Esophagus muscularis mucosa (tissue), 4 donors: ENCODE measurements at regions not wholly inside any gene's neighbourhood (a gene's known extent, or its start where the extent isn't known, plus 50 kb on each side); places are given as distances from the start of the nearest gene placed in this dataset.

Experiments used
- DNase-seq: peaks from one replicate; pipeline ENCODE4 v3.0.0-alpha.2; 2017; ENCODE audit errors: extremely low spot score
- H3K27ac ChIP-seq, 4 donors: fragments of 200-600 bp; sonication (generic); replicated peaks in 1 of 4; 1 replicate in 3 of 4; 2 replicates in 1 of 4; pipeline ENCODE4 v1.5.1; 2016 to 2019; ENCODE audit warnings: mild to moderate bottlenecking in 1 of 4
- H3K27me3 ChIP-seq, 4 donors: fragments of 200-600 bp; sonication (generic); one replicate each; pipeline versions ENCODE4 v1.5.1 to v1.6.0; 2016 to 2019
- H3K36me3 ChIP-seq, 4 donors: fragments of 200-600 bp; sonication (generic); one replicate each; pipeline ENCODE4 v1.5.1; 2016 to 2019
- H3K4me1 ChIP-seq, 4 donors: fragments of 200-600 bp; sonication (generic); one replicate each; pipeline ENCODE4 v1.5.1; 2016 to 2019
- H3K4me3 ChIP-seq, 4 donors: fragments of 200-600 bp; sonication (generic); 1 replicate in 2 of 4; 2 replicates in 2 of 4; pipeline ENCODE4 v1.5.1; 2016 to 2019; ENCODE audit warnings: mild to moderate bottlenecking in 4 of 4, moderate library complexity in 1 of 4
- H3K9me3 ChIP-seq, 4 donors: fragments of 200-600 bp; sonication (generic); 1 replicate in 3 of 4; 2 replicates in 1 of 4; pipeline ENCODE4 v1.5.1; 2016 to 2019
- EP300 ChIP-seq: sonication (generic); formaldehyde crosslinking; IDR thresholded peaks from one replicate; pipeline ENCODE4 v1.6.1; 2017; ENCODE audit warnings: antibody characterized with exemption
- POLR2A ChIP-seq: fragments of 450-650 bp; IDR thresholded peaks from one replicate; pipeline ENCODE4 v1.6.1; 2017; ENCODE audit warnings: antibody characterized with exemption, moderate library complexity, mild to moderate bottlenecking, low read depth
- POLR2AphosphoS5 ChIP-seq, 2 donors: sonication (generic); formaldehyde crosslinking; IDR thresholded peaks; one replicate each; pipeline ENCODE4 v1.6.1; 2017; ENCODE audit warnings: antibody characterized with exemption in 2 of 2
- WGBS: methylation state at CpG from one replicate; pipeline ENCODE4 v1.1.5; 2018; 5-methylcytosine and 5-hydroxymethylcytosine counted together
- intact Hi-C: fragments of 100-400 bp; cut with DNase I; formaldehyde crosslinking; loops from one replicate; pipeline ENCODE4 v1.15.1; 2023
- TF ChIP-seq, protein P1 (sequence below), 3 experiments: fragments of 200-600 bp in 2 of 3; fragments of 450-650 bp in 1 of 3; sonication (generic) in 2 of 3; IDR thresholded peaks; one replicate each; pipeline ENCODE4 v1.5.1; 2017 to 2019; ENCODE audit warnings: antibody characterized with exemption in 3 of 3, mild to moderate bottlenecking in 2 of 3, moderate library complexity in 1 of 3

DNA sequence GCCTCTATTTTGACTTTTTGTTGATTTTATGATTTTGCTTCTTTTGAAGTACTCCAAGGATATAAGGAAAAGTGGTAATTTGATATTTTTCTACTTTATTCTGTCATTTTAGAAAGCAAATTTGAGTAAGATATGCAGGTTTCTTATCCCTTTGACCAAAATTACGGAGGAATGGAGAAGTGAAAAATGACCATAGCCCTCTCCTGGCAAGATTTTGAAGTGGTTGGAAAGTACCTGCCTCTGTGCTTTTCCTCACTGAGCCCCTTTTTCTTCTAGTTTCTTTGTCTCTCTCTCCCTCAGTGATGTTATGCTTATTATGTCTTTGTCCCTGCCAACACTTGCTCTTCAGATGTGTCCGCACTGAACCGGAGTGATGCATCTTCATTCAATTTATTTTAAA, 898.1 kb downstream of the EPHA4 start:
- H3K4me1 ChIP-seq = peaks cover 0 to 12% (median 8%) of the 10 kb centered on the region in 4 donors
- no peak for DNase-seq
- no peak overlapping the region for H3K27ac ChIP-seq
- peaks cover 0 to 7% (median 0%) of the 10 kb centered on the region in 4 donors for H3K27me3 ChIP-seq
- intact Hi-C loops = no loop called here
- WGBS = 90% methylated on average over 3 of the region's 3 CpGs
- TF ChIP-seq, protein P1, sequence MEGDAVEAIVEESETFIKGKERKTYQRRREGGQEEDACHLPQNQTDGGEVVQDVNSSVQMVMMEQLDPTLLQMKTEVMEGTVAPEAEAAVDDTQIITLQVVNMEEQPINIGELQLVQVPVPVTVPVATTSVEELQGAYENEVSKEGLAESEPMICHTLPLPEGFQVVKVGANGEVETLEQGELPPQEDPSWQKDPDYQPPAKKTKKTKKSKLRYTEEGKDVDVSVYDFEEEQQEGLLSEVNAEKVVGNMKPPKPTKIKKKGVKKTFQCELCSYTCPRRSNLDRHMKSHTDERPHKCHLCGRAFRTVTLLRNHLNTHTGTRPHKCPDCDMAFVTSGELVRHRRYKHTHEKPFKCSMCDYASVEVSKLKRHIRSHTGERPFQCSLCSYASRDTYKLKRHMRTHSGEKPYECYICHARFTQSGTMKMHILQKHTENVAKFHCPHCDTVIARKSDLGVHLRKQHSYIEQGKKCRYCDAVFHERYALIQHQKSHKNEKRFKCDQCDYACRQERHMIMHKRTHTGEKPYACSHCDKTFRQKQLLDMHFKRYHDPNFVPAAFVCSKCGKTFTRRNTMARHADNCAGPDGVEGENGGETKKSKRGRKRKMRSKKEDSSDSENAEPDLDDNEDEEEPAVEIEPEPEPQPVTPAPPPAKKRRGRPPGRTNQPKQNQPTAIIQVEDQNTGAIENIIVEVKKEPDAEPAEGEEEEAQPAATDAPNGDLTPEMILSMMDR (IDR thresholded peaks at IDR 0.05) = no peak
- TF ChIP-seq EP300 (no peak), POLR2A (no peak), POLR2AphosphoS5 (IDR thresholded peaks at IDR 0.05) (no peak)
- H3K4me3 ChIP-seq = no peak overlapping the region
- H3K9me3 ChIP-seq = no peaks in the 10 kb centered on the region
- no peaks in the 10 kb centered on the region for H3K36me3 ChIP-seq

DNA sequence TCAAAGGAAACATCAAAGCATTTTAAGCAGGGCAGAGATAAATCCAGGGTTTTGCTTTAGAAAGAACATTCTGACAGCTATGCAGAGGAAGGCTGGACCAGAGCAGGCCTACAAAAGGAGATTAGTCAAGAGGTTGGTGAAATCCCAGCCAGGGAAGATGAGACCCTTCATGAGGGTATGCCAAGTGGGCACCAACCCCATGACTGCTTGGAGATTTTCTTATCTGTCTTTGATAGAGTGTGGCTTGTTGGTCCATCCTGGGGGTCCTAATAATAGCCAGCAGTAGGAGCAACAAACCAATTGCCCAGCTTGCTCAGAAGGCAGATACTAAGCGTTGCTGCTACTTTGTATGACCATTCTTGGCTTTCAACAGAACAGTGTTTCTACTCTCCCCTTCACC, 895.4 kb downstream of the EPHA4 start:
- 91% methylated on average over 1 of the region's 1 CpG for WGBS
- Histone ChIP-seq H3K27me3 (peaks cover 0 to 7% (median 0%) of the 10 kb centered on the region in 4 donors), H3K27ac (no peak overlapping the region), H3K4me3 (no peak overlapping the region), H3K9me3 (no peaks in the 10 kb centered on the region), H3K36me3 (no peaks in the 10 kb centered on the region), H3K4me1 (no peaks in the 10 kb centered on the region)
- TF ChIP-seq POLR2AphosphoS5 (IDR thresholded peaks at IDR 0.05) (no peak), EP300 (no peak), POLR2A (no peak)
- TF ChIP-seq, protein P1 (IDR thresholded peaks at IDR 0.05) = no peak
- intact Hi-C loops = no loop called here
- no peak for DNase-seq

DNA sequence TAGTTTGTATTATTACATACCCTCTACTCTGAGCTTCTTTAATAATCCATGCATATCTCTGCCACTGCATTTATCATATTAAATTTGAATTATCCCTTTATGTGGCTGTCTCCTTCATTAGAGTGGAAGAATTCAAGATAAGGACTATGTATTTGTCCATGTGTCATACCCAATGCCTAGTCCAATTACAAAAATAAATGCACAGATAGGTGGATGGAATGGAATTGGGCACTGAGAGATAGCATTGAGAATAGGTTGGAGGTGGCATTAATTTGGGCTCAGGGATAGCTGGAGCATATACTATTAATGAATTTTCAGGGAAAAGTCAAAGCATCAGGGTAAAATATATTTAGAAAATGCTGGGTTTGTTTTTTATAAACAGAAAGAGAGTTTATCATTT, 893.2 kb downstream of the EPHA4 start:
- intact Hi-C loops = no loop called here

DNA sequence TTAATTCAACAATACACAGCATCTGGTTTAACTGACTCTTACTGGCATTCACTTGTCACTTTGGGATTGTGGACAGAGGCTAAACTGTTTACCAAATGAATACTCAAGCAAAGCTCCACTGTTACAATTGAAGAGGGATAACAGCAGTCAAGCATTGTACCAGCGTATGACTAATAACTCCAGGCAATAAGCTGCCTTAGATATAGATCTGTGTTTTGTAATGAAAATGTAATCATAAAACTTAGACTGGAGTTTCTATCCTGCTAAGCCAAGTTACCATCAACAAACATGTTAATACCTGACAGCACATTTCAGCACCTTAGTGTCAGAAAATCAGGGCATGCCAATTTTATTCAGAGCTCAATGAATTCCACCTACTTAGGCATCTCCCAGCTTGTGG, 889.5 kb downstream of the EPHA4 start:
- WGBS = 85% methylated on average over 1 of the region's 1 CpG
- no peaks in the 10 kb centered on the region for H3K36me3 ChIP-seq
- no peak overlapping the region for H3K4me3 ChIP-seq
- H3K27ac ChIP-seq = no peak overlapping the region
- no peak for DNase-seq
- no peaks in the 10 kb centered on the region for H3K9me3 ChIP-seq
- intact Hi-C loops = no loop called here
- H3K4me1 ChIP-seq = peaks cover 0 to 4% (median 1%) of the 10 kb centered on the region in 4 donors
- H3K27me3 ChIP-seq = no peaks in the 10 kb centered on the region
- TF ChIP-seq POLR2AphosphoS5 (IDR thresholded peaks at IDR 0.05) (no peak), EP300 (no peak), POLR2A (no peak)
- TF ChIP-seq, protein P1 (IDR thresholded peaks at IDR 0.05) = no peak

More for the DNA sequence above, 893.2 kb downstream of the EPHA4 start:
- H3K4me1 ChIP-seq = no peaks in the 10 kb centered on the region
- no peak overlapping the region for H3K27ac ChIP-seq
- H3K4me3 ChIP-seq = no peak overlapping the region
- TF ChIP-seq, protein P1 (IDR thresholded peaks at IDR 0.05) = no peak
- H3K9me3 ChIP-seq = no peaks in the 10 kb centered on the region
- H3K36me3 ChIP-seq = no peaks in the 10 kb centered on the region
- no peak for DNase-seq
- peaks cover 0 to 7% (median 0%) of the 10 kb centered on the region in 4 donors for H3K27me3 ChIP-seq

DNA sequence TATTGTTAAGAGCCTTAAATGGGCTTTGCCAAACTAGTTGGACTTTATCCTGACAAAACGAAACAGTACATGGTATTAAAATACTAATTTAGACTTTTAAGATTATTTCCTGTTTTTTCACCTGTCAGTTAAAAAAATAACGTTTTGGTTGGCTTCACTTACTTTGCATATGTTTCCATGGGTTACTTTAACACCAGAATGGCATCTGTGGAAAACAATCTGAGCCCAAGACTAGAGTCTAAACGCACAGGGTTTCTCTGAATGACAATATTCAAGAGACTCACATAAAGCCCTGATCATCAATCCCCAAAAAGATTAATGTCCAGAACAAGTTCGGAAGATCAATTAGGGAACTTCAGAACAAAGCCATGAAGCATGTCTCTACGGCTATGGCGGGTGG, 888.0 kb downstream of the EPHA4 start:
- peaks cover 0 to 4% (median 1%) of the 10 kb centered on the region in 4 donors for H3K4me1 ChIP-seq
- TF ChIP-seq POLR2A (no peak), POLR2AphosphoS5 (IDR thresholded peaks at IDR 0.05) (no peak)
- TF ChIP-seq, protein P1 (IDR thresholded peaks at IDR 0.05) = no peak

More for the DNA sequence above, 888.0 kb downstream of the EPHA4 start:
- DNase-seq = no peak
- WGBS = 61% methylated on average over 6 of the region's 6 CpGs
- Histone ChIP-seq H3K9me3 (no peaks in the 10 kb centered on the region), H3K36me3 (no peaks in the 10 kb centered on the region), H3K27ac (no peak overlapping the region), H3K27me3 (no peaks in the 10 kb centered on the region), H3K4me3 (no peak overlapping the region)
- intact Hi-C loops = no loop called here
